CD8-positive, alpha-beta memory T cell (primary cell): ENCODE measurements at regions not wholly inside any gene's neighbourhood (a gene's known extent, or its start where the extent isn't known, plus 50 kb on each side); places are given as distances from the start of the nearest gene placed in this dataset.
"Not testable (repeated sequence)": the region's sequence is repeated elsewhere in the genome, so short reads cannot be mapped to it uniquely, and the experiment has no call there.

Experiments used
- CTCF ChIA-PET: fragments of 350-600 bp; sonication (Branson Sonifier 250); formaldehyde crosslinking; loops from one replicate; lab custom pipeline; 2021; ENCODE audit warnings: antibody characterized with exemption; lab: Charles Lee
- POLR2A ChIA-PET: fragments of 350-600 bp; sonication (Branson Sonifier 250); formaldehyde crosslinking; loops from one replicate; lab custom pipeline; 2021; ENCODE audit warnings: antibody characterized with exemption; lab: Charles Lee
- DNase-seq, 5 donors: peaks; one replicate each; pipeline versions ENCODE4 v3.0.0 to v3.0.0-alpha.2; 2020 to 2022; ENCODE audit warnings: mixed read lengths in 1 of 5
- H3K27ac ChIP-seq: one replicate; pipeline ENCODE4 v1.7.0; 2013; ENCODE audit warnings: low read depth, mild to moderate bottlenecking, low read length, moderate library complexity
- H3K27me3 ChIP-seq: 2 replicates; pipeline ENCODE4 v1.7.0; 2013; ENCODE audit warnings: low read length, mild to moderate bottlenecking; ENCODE audit not compliant: insufficient read depth, poor library complexity, severe bottlenecking
- H3K36me3 ChIP-seq: 2 replicates; pipeline ENCODE4 v1.7.0; 2013; ENCODE audit warnings: mild to moderate bottlenecking, low read length, moderate library complexity; ENCODE audit not compliant: insufficient read depth
- H3K4me1 ChIP-seq: 2 replicates; pipeline ENCODE4 v1.7.0; 2013; ENCODE audit warnings: mild to moderate bottlenecking, low read length, moderate library complexity; ENCODE audit not compliant: insufficient read depth
- H3K4me3 ChIP-seq: 2 replicates; pipeline ENCODE4 v1.7.0; 2013; ENCODE audit warnings: mild to moderate bottlenecking, low read length
- H3K9me3 ChIP-seq: 2 replicates; pipeline ENCODE4 v1.7.0; 2013; ENCODE audit warnings: mild to moderate bottlenecking, low read length
- H3K27ac Mint-ChIP-seq, 8 donors: one replicate each; pipeline ENCODE4 v1.8.0; 2020 to 2021; ENCODE audit warnings: mixed read lengths in 8 of 8, mild to moderate bottlenecking in 6 of 8, inconsistent platforms in 3 of 8, moderate library complexity in 3 of 8
- H3K27me3 Mint-ChIP-seq, 2 donors: one replicate each; pipeline ENCODE4 v1.8.0; 2020 to 2021; ENCODE audit warnings: mixed read lengths in 2 of 2, mild to moderate bottlenecking in 1 of 2, moderate library complexity in 1 of 2
- H3K36me3 Mint-ChIP-seq, 3 donors: one replicate each; pipeline ENCODE4 v1.8.0; 2020 to 2021; ENCODE audit warnings: mixed read lengths in 3 of 3, inconsistent platforms in 1 of 3, mild to moderate bottlenecking in 1 of 3
- H3K4me1 Mint-ChIP-seq, 3 donors: one replicate each; pipeline ENCODE4 v1.8.0; 2020 to 2021; ENCODE audit warnings: mixed read lengths in 3 of 3, inconsistent platforms in 1 of 3, mild to moderate bottlenecking in 1 of 3
- H3K4me3 Mint-ChIP-seq, 7 donors: one replicate each; pipeline ENCODE4 v1.8.0; 2020 to 2021; ENCODE audit warnings: mixed read lengths in 7 of 7, mild to moderate bottlenecking in 6 of 7, moderate library complexity in 4 of 7, inconsistent platforms in 2 of 7
- H3K9me3 Mint-ChIP-seq, 5 donors: one replicate each; pipeline ENCODE4 v1.8.0; 2020 to 2022; ENCODE audit warnings: mixed read lengths in 5 of 5, mild to moderate bottlenecking in 3 of 5, moderate library complexity in 2 of 5, inconsistent platforms in 1 of 5

GRCh38 chr9:33649463-33649862, 125.4 kb downstream of the ANKRD18B start:
- H3K4me3 Mint-ChIP-seq: no peak overlapping the region
- ChIA-PET CTCF (interaction anchor here (0.7 to 1.0 kb wide), 2 partner anchors 25 to 72 kb away, joined by 3 to 4 read pairs; no protein-coding TSS in a partner anchor), POLR2A (no interaction called here)
- H3K9me3 ChIP-seq: no peaks in the 10 kb centered on the region
- no peak overlapping the region for H3K4me3 ChIP-seq
- DNase-seq: peak in 2 of 5 donors; percentile 1 to 14
- no peaks in the 10 kb centered on the region for H3K4me1 ChIP-seq
- H3K36me3 Mint-ChIP-seq: no peaks in the 10 kb centered on the region
- peaks cover 9 to 34% of the 10 kb centered on the region in 2 donors for H3K27me3 Mint-ChIP-seq
- peaks cover 10 to 16% (median 14%) of the 10 kb centered on the region in 3 donors for H3K4me1 Mint-ChIP-seq
- no peaks in the 10 kb centered on the region for H3K9me3 Mint-ChIP-seq
- peaks cover 4% of the 10 kb centered on the region for H3K27me3 ChIP-seq
- H3K27ac Mint-ChIP-seq: no peak overlapping the region
- H3K27ac ChIP-seq: no peak overlapping the region
- no peaks in the 10 kb centered on the region for H3K36me3 ChIP-seq

GRCh38 chr9:33651125-33651524, 127.1 kb downstream of the ANKRD18B start:
- Histone ChIP-seq H3K4me1 (no peaks in the 10 kb centered on the region), H3K36me3 (no peaks in the 10 kb centered on the region), H3K27me3 (peaks cover 4% of the 10 kb centered on the region), H3K27ac (no peak overlapping the region), H3K4me3 (no peak overlapping the region), H3K9me3 (no peaks in the 10 kb centered on the region)
- ChIA-PET CTCF (interaction anchor here (1.8 kb wide), 1 partner anchor 27 kb away, joined by 3 read pairs; no protein-coding TSS in a partner anchor), POLR2A (no interaction called here)
- Mint-ChIP-seq H3K4me1 (peaks cover 10 to 16% (median 14%) of the 10 kb centered on the region in 3 donors), H3K4me3 (no peak overlapping the region), H3K36me3 (no peaks in the 10 kb centered on the region), H3K9me3 (no peaks in the 10 kb centered on the region), H3K27me3 (peaks cover 8 to 42% of the 10 kb centered on the region in 2 donors), H3K27ac (no peak overlapping the region)
- DNase-seq: no peak

- no peak overlapping the region for H3K27ac Mint-ChIP-seq
- ChIA-PET POLR2A (no interaction called here), CTCF (no interaction called here)
- no peaks in the 10 kb centered on the region for H3K9me3 Mint-ChIP-seq
- Histone ChIP-seq H3K4me3 (no peak overlapping the region), H3K27ac (no peak overlapping the region), H3K27me3 (no peaks in the 10 kb centered on the region), H3K4me1 (no peaks in the 10 kb centered on the region), H3K36me3 (no peaks in the 10 kb centered on the region), H3K9me3 (no peaks in the 10 kb centered on the region)
- H3K4me3 Mint-ChIP-seq: no peak overlapping the region
- H3K36me3 Mint-ChIP-seq: no peaks in the 10 kb centered on the region
- peaks cover 7 to 8% of the 10 kb centered on the region in 2 donors for H3K27me3 Mint-ChIP-seq
- no peak for DNase-seq
- no peaks in the 10 kb centered on the region for H3K4me1 Mint-ChIP-seq
Observed at GRCh38 chr9:33659921-33660320, 135.4 kb upstream of the PRSS3 start.

- no peaks in the 10 kb centered on the region for H3K4me1 ChIP-seq
- no peaks in the 10 kb centered on the region for H3K36me3 ChIP-seq
- H3K4me3 ChIP-seq: no peak overlapping the region
- H3K27ac ChIP-seq: no peak overlapping the region
- no peak overlapping the region for H3K27ac Mint-ChIP-seq
- no peak overlapping the region for H3K4me3 Mint-ChIP-seq
- no peaks in the 10 kb centered on the region for H3K27me3 ChIP-seq
- no peaks in the 10 kb centered on the region for H3K4me1 Mint-ChIP-seq
- H3K27me3 Mint-ChIP-seq: peaks cover 0 to 10% of the 10 kb centered on the region in 2 donors
- H3K9me3 ChIP-seq: no peaks in the 10 kb centered on the region
- no peaks in the 10 kb centered on the region for H3K9me3 Mint-ChIP-seq
- POLR2A ChIA-PET: no interaction called here
- no peak for DNase-seq
- no peaks in the 10 kb centered on the region for H3K36me3 Mint-ChIP-seq
- CTCF ChIA-PET: no interaction called here
Observed at GRCh38 chr9:33660772-33661171, 134.6 kb upstream of the PRSS3 start.

GRCh38 chr9:33661176-33661575, 134.2 kb upstream of the PRSS3 start:
- H3K27me3 Mint-ChIP-seq: peaks cover 0 to 10% of the 10 kb centered on the region in 2 donors
- no peaks in the 10 kb centered on the region for H3K9me3 Mint-ChIP-seq
- Histone ChIP-seq H3K36me3 (no peaks in the 10 kb centered on the region), H3K27me3 (no peaks in the 10 kb centered on the region), H3K4me1 (no peaks in the 10 kb centered on the region), H3K4me3 (no peak overlapping the region), H3K27ac (no peak overlapping the region), H3K9me3 (no peaks in the 10 kb centered on the region)
- H3K4me3 Mint-ChIP-seq: no peak overlapping the region
- POLR2A ChIA-PET: no interaction called here
- CTCF ChIA-PET: no interaction called here
- no peak overlapping the region for H3K27ac Mint-ChIP-seq
- no peak for DNase-seq
- H3K4me1 Mint-ChIP-seq: no peaks in the 10 kb centered on the region
- no peaks in the 10 kb centered on the region for H3K36me3 Mint-ChIP-seq

- Histone ChIP-seq H3K27ac (no peak overlapping the region), H3K36me3 (no peaks in the 10 kb centered on the region), H3K4me3 (no peak overlapping the region), H3K9me3 (no peaks in the 10 kb centered on the region), H3K27me3 (no peaks in the 10 kb centered on the region), H3K4me1 (no peaks in the 10 kb centered on the region)
- no peaks in the 10 kb centered on the region for H3K4me1 Mint-ChIP-seq
- no peak overlapping the region for H3K27ac Mint-ChIP-seq
- ChIA-PET POLR2A (interaction anchor here (0.6 kb wide), 1 partner anchor 12 kb away, joined by 3 read pairs; no protein-coding TSS in a partner anchor), CTCF (no interaction called here)
- H3K9me3 Mint-ChIP-seq: no peaks in the 10 kb centered on the region
- H3K4me3 Mint-ChIP-seq: no peak overlapping the region
- no peak for DNase-seq
- peaks cover 1 to 13% of the 10 kb centered on the region in 2 donors for H3K27me3 Mint-ChIP-seq
- H3K36me3 Mint-ChIP-seq: no peaks in the 10 kb centered on the region
Observed at GRCh38 chr9:33662871-33663270, 132.5 kb upstream of the PRSS3 start.

GRCh38 chr9:33676194-33676745, 119.1 kb upstream of the PRSS3 start:
- POLR2A ChIA-PET, H3K4me1 ChIP-seq, H3K36me3 Mint-ChIP-seq, H3K36me3 ChIP-seq, H3K4me3 ChIP-seq, H3K9me3 ChIP-seq, H3K27ac ChIP-seq, DNase-seq: not testable (repeated sequence)
- Mint-ChIP-seq H3K4me1 (peaks cover 7 to 14% (median 11%) of the 10 kb centered on the region in 3 donors), H3K4me3 (peak overlapping the region; percentile 76 to 95 (median 81)), H3K9me3 (peaks cover 6 to 20% (median 9%) of the 10 kb centered on the region in 5 donors), H3K27ac (peak overlapping the region in 2 of 8 donors; percentile 6 to 30), H3K27me3 (peaks cover 51 to 78% of the 10 kb centered on the region in 2 donors)
- peaks cover 39% of the 10 kb centered on the region for H3K27me3 ChIP-seq
- CTCF ChIA-PET: interaction anchor here (0.9 kb wide), 1 partner anchor 295 kb away, joined by 3 read pairs; no protein-coding TSS in a partner anchor

GRCh38 chr9:33676746-33677505, 118.4 kb upstream of the PRSS3 start:
- ChIA-PET POLR2A (no interaction called here), CTCF (no interaction called here)
- peaks cover 0 to 2% (median 2%) of the 10 kb centered on the region in 3 donors for H3K36me3 Mint-ChIP-seq
- peak overlapping the region in 4 of 8 donors; percentile 30 to 86 (median 73) for H3K27ac Mint-ChIP-seq
- peak in 3 of 5 donors; percentile 4 to 19 (median 6) for DNase-seq
- Histone ChIP-seq H3K9me3 (no peaks in the 10 kb centered on the region), H3K4me3 (peak overlapping the region; percentile 19), H3K36me3 (no peaks in the 10 kb centered on the region), H3K4me1 (no peaks in the 10 kb centered on the region), H3K27ac (no peak overlapping the region), H3K27me3 (peaks cover 39% of the 10 kb centered on the region)
- peaks cover under 1 to 13% (median 3%) of the 10 kb centered on the region in 5 donors for H3K9me3 Mint-ChIP-seq
- H3K27me3 Mint-ChIP-seq: peaks cover 48 to 76% of the 10 kb centered on the region in 2 donors
- peaks cover 7 to 14% (median 11%) of the 10 kb centered on the region in 3 donors for H3K4me1 Mint-ChIP-seq
- H3K4me3 Mint-ChIP-seq: peak overlapping the region; percentile 81 to 95 (median 93)
